22Rv1 (cell line): ENCODE measurements at regions not wholly inside any gene's neighbourhood (a gene's known extent, or its start where the extent isn't known, plus 50 kb on each side); places are given as distances from the start of the nearest gene placed in this dataset.

Source experiments
- ZFX ChIP-seq: fragments of 450-650 bp; IDR thresholded peaks from 2 replicates; pipeline ENCODE4 v1.6.1; 2017; ENCODE audit warnings: antibody characterized with exemption, borderline replicate concordance
- TF ChIP-seq, protein P1 (sequence below): fragments of 450-650 bp; IDR thresholded peaks from 2 replicates; pipeline ENCODE4 v1.5.1; 2017; ENCODE audit warnings: mild to moderate bottlenecking

DNA sequence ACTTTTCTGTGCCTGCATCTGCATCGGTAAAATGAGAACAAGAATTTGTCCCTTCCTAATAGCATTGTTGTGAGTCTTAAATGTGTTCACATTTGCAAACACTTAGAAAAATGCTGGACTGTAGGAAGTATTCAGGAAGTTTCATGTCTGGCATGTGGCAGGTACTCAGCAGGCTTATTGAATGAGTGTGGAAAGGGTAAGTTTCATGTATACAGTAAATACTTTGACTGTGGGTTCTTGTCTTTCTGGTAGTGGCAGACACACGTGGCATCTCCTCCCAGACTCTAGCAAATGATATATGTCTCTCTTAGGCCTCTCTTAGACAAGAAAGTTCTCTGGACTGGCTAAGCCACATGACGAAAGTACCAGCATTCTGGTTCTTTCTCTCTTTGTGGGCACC, 179.2 kb downstream of the C11orf91 start:
- TF ChIP-seq, protein P1, sequence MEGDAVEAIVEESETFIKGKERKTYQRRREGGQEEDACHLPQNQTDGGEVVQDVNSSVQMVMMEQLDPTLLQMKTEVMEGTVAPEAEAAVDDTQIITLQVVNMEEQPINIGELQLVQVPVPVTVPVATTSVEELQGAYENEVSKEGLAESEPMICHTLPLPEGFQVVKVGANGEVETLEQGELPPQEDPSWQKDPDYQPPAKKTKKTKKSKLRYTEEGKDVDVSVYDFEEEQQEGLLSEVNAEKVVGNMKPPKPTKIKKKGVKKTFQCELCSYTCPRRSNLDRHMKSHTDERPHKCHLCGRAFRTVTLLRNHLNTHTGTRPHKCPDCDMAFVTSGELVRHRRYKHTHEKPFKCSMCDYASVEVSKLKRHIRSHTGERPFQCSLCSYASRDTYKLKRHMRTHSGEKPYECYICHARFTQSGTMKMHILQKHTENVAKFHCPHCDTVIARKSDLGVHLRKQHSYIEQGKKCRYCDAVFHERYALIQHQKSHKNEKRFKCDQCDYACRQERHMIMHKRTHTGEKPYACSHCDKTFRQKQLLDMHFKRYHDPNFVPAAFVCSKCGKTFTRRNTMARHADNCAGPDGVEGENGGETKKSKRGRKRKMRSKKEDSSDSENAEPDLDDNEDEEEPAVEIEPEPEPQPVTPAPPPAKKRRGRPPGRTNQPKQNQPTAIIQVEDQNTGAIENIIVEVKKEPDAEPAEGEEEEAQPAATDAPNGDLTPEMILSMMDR: no peak
- TF ChIP-seq ZFX: no peak
